Trophoblast cell (in vitro differentiated cells and primary cell): ENCODE measurements at regions not wholly inside any gene's neighbourhood (a gene's known extent, or its start where the extent isn't known, plus 50 kb on each side); places are given as distances from the start of the nearest gene placed in this dataset.

Experiments
- DNase-seq, 2 donors: peaks; one replicate each; pipeline ENCODE4 v3.0.0-alpha.2; 2016
- H2AFZ ChIP-seq: 2 replicates; pipeline ENCODE4 v1.6.1; 2013; ENCODE audit warnings: low read length, moderate library complexity, mild to moderate bottlenecking; ENCODE audit not compliant: insufficient read depth, poor library complexity
- H2AK5ac ChIP-seq: 2 replicates; pipeline ENCODE4 v1.6.1; 2013; ENCODE audit warnings: mild to moderate bottlenecking, low read length
- H2BK120ac ChIP-seq: 2 replicates; pipeline ENCODE4 v1.6.1; 2013; ENCODE audit warnings: low read length, mild to moderate bottlenecking, moderate library complexity; ENCODE audit not compliant: insufficient read depth, poor library complexity
- H2BK12ac ChIP-seq: 2 replicates; pipeline ENCODE4 v1.6.1; 2013; ENCODE audit warnings: mild to moderate bottlenecking, low read length, moderate library complexity
- H2BK5ac ChIP-seq: 2 replicates; pipeline ENCODE4 v1.6.1; 2013; ENCODE audit warnings: low read length, low read depth, moderate library complexity, mild to moderate bottlenecking; ENCODE audit not compliant: poor library complexity
- H3K14ac ChIP-seq: 2 replicates; pipeline ENCODE4 v1.6.1; 2013; ENCODE audit warnings: mild to moderate bottlenecking, low read length
- H3K18ac ChIP-seq: 2 replicates; pipeline ENCODE4 v1.6.1; 2013; ENCODE audit warnings: mild to moderate bottlenecking, low read length
- H3K23ac ChIP-seq: 2 replicates; pipeline ENCODE4 v1.6.1; 2013; ENCODE audit warnings: low read length
- H3K27ac ChIP-seq: 2 replicates; pipeline ENCODE4 v1.5.1; 2013; ENCODE audit warnings: low read depth, mild to moderate bottlenecking, inconsistent platforms, low read length, moderate library complexity
- H3K27me3 ChIP-seq: 2 replicates; pipeline ENCODE4 v1.6.1; 2013; ENCODE audit warnings: inconsistent platforms, mild to moderate bottlenecking, low read length, moderate library complexity; ENCODE audit not compliant: insufficient read depth
- H3K36me3 ChIP-seq, 2 experiments: 1 replicate in 1 of 2; 2 replicates in 1 of 2; pipeline ENCODE4 v1.6.1; 2013; ENCODE audit warnings: low read length in 2 of 2, mild to moderate bottlenecking in 2 of 2, moderate library complexity in 1 of 2; ENCODE audit not compliant: insufficient read depth in 2 of 2, control insufficient read depth in 1 of 2
- H3K4ac ChIP-seq: 2 replicates; pipeline ENCODE4 v1.6.1; 2013; ENCODE audit warnings: low read depth, mild to moderate bottlenecking, low read length, moderate library complexity
- H3K4me1 ChIP-seq, 2 experiments: 1 replicate in 1 of 2; 2 replicates in 1 of 2; pipeline ENCODE4 v1.6.1; 2013; ENCODE audit warnings: low read length in 2 of 2, mild to moderate bottlenecking in 2 of 2, moderate library complexity in 1 of 2; ENCODE audit not compliant: insufficient read depth in 2 of 2, control insufficient read depth in 1 of 2
- H3K4me2 ChIP-seq: 2 replicates; pipeline ENCODE4 v1.6.1; 2013; ENCODE audit warnings: inconsistent platforms, mild to moderate bottlenecking, low read length, moderate library complexity
- H3K4me3 ChIP-seq: 2 replicates; pipeline ENCODE4 v1.5.1; 2013; ENCODE audit warnings: mild to moderate bottlenecking, low read depth, low read length, inconsistent platforms
- H3K79me1 ChIP-seq: one replicate; pipeline ENCODE4 v1.6.1; 2013; ENCODE audit warnings: low read length
- H3K79me2 ChIP-seq: 2 replicates; pipeline ENCODE4 v1.6.1; 2013; ENCODE audit warnings: low read length, mild to moderate bottlenecking; ENCODE audit not compliant: control insufficient read depth, insufficient read depth, poor library complexity
- H3K9ac ChIP-seq: 2 replicates; pipeline ENCODE4 v1.6.1; 2013; ENCODE audit warnings: mild to moderate bottlenecking, low read length
- H3K9me3 ChIP-seq: 2 replicates; pipeline ENCODE4 v1.6.1; 2013; ENCODE audit warnings: low read depth, mild to moderate bottlenecking, control low read depth, inconsistent platforms, low read length; ENCODE audit not compliant: insufficient read depth
- H4K12ac ChIP-seq: 2 replicates; pipeline ENCODE4 v1.6.1; 2013; ENCODE audit warnings: low read depth, mild to moderate bottlenecking, low read length, moderate library complexity
- H4K8ac ChIP-seq: 2 replicates; pipeline ENCODE4 v1.6.1; 2013; ENCODE audit warnings: low read depth, mild to moderate bottlenecking, low read length, moderate library complexity
- H4K91ac ChIP-seq: one replicate; pipeline ENCODE4 v1.6.1; 2013; ENCODE audit warnings: low read depth, mild to moderate bottlenecking, low read length, moderate library complexity
- WGBS: extraction: QIAGEN DNeasy Blood & Tissue Kit; methylation state at CpG from one replicate; pipeline ENCODE4 v1.1.7; 2013; ENCODE audit warnings: missing lambda C conversion rate; ENCODE audit not compliant: insufficient read length, insufficient coverage; ENCODE audit errors: extremely low coverage; 5-methylcytosine and 5-hydroxymethylcytosine counted together

- no peak overlapping the region for H3K4ac ChIP-seq
- H3K36me3 ChIP-seq = no peaks in the 10 kb centered on the region
- H3K27ac ChIP-seq = no peak overlapping the region
- no peak overlapping the region for H2BK12ac ChIP-seq
- H2BK120ac ChIP-seq = no peak overlapping the region
- no peaks in the 10 kb centered on the region for H3K79me1 ChIP-seq
- H3K9ac ChIP-seq = no peak overlapping the region
- no peak overlapping the region for H2AFZ ChIP-seq
- no peak overlapping the region for H3K18ac ChIP-seq
- H3K23ac ChIP-seq = no peak overlapping the region
- no peaks in the 10 kb centered on the region for H3K79me2 ChIP-seq
- no peak overlapping the region for H4K8ac ChIP-seq
- no CpG with 5 or more reads among the region's 1 CpG for WGBS
- no peak overlapping the region for H4K12ac ChIP-seq
- H3K27me3 ChIP-seq = no peaks in the 10 kb centered on the region
- H3K4me3 ChIP-seq = no peak overlapping the region
- no peak overlapping the region for H4K91ac ChIP-seq
- H2BK5ac ChIP-seq = no peak overlapping the region
- no peak overlapping the region for H3K14ac ChIP-seq
- DNase-seq = no peak
- no peak overlapping the region for H3K4me2 ChIP-seq
- H3K4me1 ChIP-seq = no peaks in the 10 kb centered on the region
- H3K9me3 ChIP-seq = no peaks in the 10 kb centered on the region
- H2AK5ac ChIP-seq = no peak overlapping the region
Measured at GRCh38 chr2:220779511-220779910, 792.6 kb downstream of the EPHA4 start.

GRCh38 chr2:220779931-220780330 is 792.2 kb downstream of the EPHA4 start:
- Histone ChIP-seq H2BK120ac (no peak overlapping the region), H3K4me1 (no peaks in the 10 kb centered on the region), H2AFZ (no peak overlapping the region), H3K4ac (no peak overlapping the region), H3K36me3 (no peaks in the 10 kb centered on the region), H3K79me2 (no peaks in the 10 kb centered on the region), H4K91ac (no peak overlapping the region), H4K8ac (no peak overlapping the region), H3K4me2 (no peak overlapping the region), H2BK12ac (no peak overlapping the region), H3K27ac (no peak overlapping the region), H4K12ac (no peak overlapping the region), H3K9ac (no peak overlapping the region), H3K23ac (no peak overlapping the region), H3K4me3 (no peak overlapping the region), H2AK5ac (no peak overlapping the region), H3K9me3 (no peaks in the 10 kb centered on the region), H2BK5ac (no peak overlapping the region), H3K18ac (no peak overlapping the region), H3K27me3 (no peaks in the 10 kb centered on the region), H3K14ac (no peak overlapping the region), H3K79me1 (no peaks in the 10 kb centered on the region)
- no peak for DNase-seq
- no CpG with 5 or more reads among the region's 2 CpGs for WGBS

GRCh38 chr2:220781622-220782241 is 790.4 kb downstream of the EPHA4 start:
- H3K9ac ChIP-seq = no peak overlapping the region
- no peak overlapping the region for H2AFZ ChIP-seq
- no peak overlapping the region for H3K14ac ChIP-seq
- no peak overlapping the region for H3K4me2 ChIP-seq
- H3K9me3 ChIP-seq = no peaks in the 10 kb centered on the region
- H2AK5ac ChIP-seq = no peak overlapping the region
- no peak overlapping the region for H4K91ac ChIP-seq
- no peak overlapping the region for H2BK5ac ChIP-seq
- no peak overlapping the region for H3K18ac ChIP-seq
- no peak overlapping the region for H3K23ac ChIP-seq
- no peak overlapping the region for H2BK120ac ChIP-seq
- H3K79me2 ChIP-seq = no peaks in the 10 kb centered on the region
- H3K27me3 ChIP-seq = no peaks in the 10 kb centered on the region
- no peak overlapping the region for H3K27ac ChIP-seq
- no peak overlapping the region for H3K4me3 ChIP-seq
- WGBS = no CpG with 5 or more reads among the region's 5 CpGs
- H2BK12ac ChIP-seq = no peak overlapping the region
- H4K12ac ChIP-seq = no peak overlapping the region
- no peaks in the 10 kb centered on the region for H3K36me3 ChIP-seq
- H3K4ac ChIP-seq = no peak overlapping the region
- no peak for DNase-seq
- H3K79me1 ChIP-seq = no peaks in the 10 kb centered on the region
- no peaks in the 10 kb centered on the region for H3K4me1 ChIP-seq
- H4K8ac ChIP-seq = no peak overlapping the region

GRCh38 chr2:220782609-220783113 is 789.4 kb downstream of the EPHA4 start:
- H2BK120ac ChIP-seq = no peak overlapping the region
- no peak overlapping the region for H2BK5ac ChIP-seq
- no peaks in the 10 kb centered on the region for H3K27me3 ChIP-seq
- H3K18ac ChIP-seq = no peak overlapping the region
- H3K36me3 ChIP-seq = no peaks in the 10 kb centered on the region
- no peaks in the 10 kb centered on the region for H3K79me2 ChIP-seq
- no peak overlapping the region for H3K4ac ChIP-seq
- no peak overlapping the region for H3K23ac ChIP-seq
- no peak overlapping the region for H4K8ac ChIP-seq
- no peak overlapping the region for H2AK5ac ChIP-seq
- no peak overlapping the region for H3K14ac ChIP-seq
- no peak overlapping the region for H4K12ac ChIP-seq
- H3K79me1 ChIP-seq = no peaks in the 10 kb centered on the region
- DNase-seq = no peak
- no peak overlapping the region for H3K9ac ChIP-seq
- WGBS = no CpG with 5 or more reads among the region's 5 CpGs
- H2AFZ ChIP-seq = no peak overlapping the region
- no peak overlapping the region for H3K4me2 ChIP-seq
- H2BK12ac ChIP-seq = no peak overlapping the region
- H3K4me3 ChIP-seq = no peak overlapping the region
- no peak overlapping the region for H3K27ac ChIP-seq
- no peak overlapping the region for H4K91ac ChIP-seq
- H3K4me1 ChIP-seq = no peaks in the 10 kb centered on the region
- no peaks in the 10 kb centered on the region for H3K9me3 ChIP-seq
